CD14-positive monocyte (primary cell): ENCODE measurements at regions not wholly inside any gene's neighbourhood (a gene's known extent, or its start where the extent isn't known, plus 50 kb on each side); places are given as distances from the start of the nearest gene placed in this dataset.

Experiments used
- DNase-seq, 3 donors: peaks; one replicate each; pipeline ENCODE4 v3.0.0-alpha.2; 2011 to 2022
- H2AFZ ChIP-seq: 2 replicates; pipeline ENCODE4 v1.6.0; 2012; ENCODE audit warnings: mild to moderate bottlenecking, low read depth, low read length, inconsistent platforms; ENCODE audit not compliant: insufficient read depth, poor library complexity, severe bottlenecking
- H3K27ac ChIP-seq, 2 donors: 1 replicate in 1 of 2; 2 replicates in 1 of 2; pipeline ENCODE4 v1.5.1; 2012 to 2013; ENCODE audit warnings: low read length in 2 of 2, control low read depth in 1 of 2, inconsistent platforms in 1 of 2, low read depth in 1 of 2, mild to moderate bottlenecking in 1 of 2
- H3K27me3 ChIP-seq, 2 donors: one replicate each; pipeline versions ENCODE4 v1.6.0 to v1.6.1; 2011 to 2013; ENCODE audit warnings: low read length in 2 of 2; ENCODE audit not compliant: control insufficient read depth in 2 of 2, insufficient read depth in 2 of 2
- H3K36me3 ChIP-seq, 2 donors: replicated peaks in 1 of 2; 1 replicate in 1 of 2; 2 replicates in 1 of 2; pipeline versions ENCODE4 v1.5.1 to v1.6.1; 2012 to 2013; ENCODE audit warnings: low read length in 2 of 2, control low read depth in 1 of 2, inconsistent platforms in 1 of 2, mild to moderate bottlenecking in 1 of 2; ENCODE audit not compliant: insufficient read depth in 2 of 2, control insufficient read depth in 1 of 2
- H3K4me1 ChIP-seq, 2 donors: 1 replicate in 1 of 2; 2 replicates in 1 of 2; pipeline versions ENCODE4 v1.5.1 to v1.6.1; 2012 to 2013; ENCODE audit warnings: low read length in 2 of 2, control low read depth in 1 of 2, inconsistent platforms in 1 of 2, mild to moderate bottlenecking in 1 of 2, moderate library complexity in 1 of 2; ENCODE audit not compliant: insufficient read depth in 2 of 2, control insufficient read depth in 1 of 2
- H3K4me2 ChIP-seq: replicated peaks from 2 replicates; pipeline ENCODE3; 2012; ENCODE audit warnings: low read length, moderate library complexity, mild to moderate bottlenecking; ENCODE audit not compliant: poor library complexity, severe bottlenecking; ENCODE audit errors: extremely low read depth
- H3K4me3 ChIP-seq, 3 experiments: fragments of 200-600 bp in 1 of 3; sonication (generic) in 1 of 3; replicated peaks in 1 of 3; 1 replicate in 2 of 3; 2 replicates in 1 of 3; pipeline ENCODE4 v1.5.1; 2011 to 2013; ENCODE audit warnings: low read length in 3 of 3, mild to moderate bottlenecking in 3 of 3, control low read depth in 2 of 3, low read depth in 2 of 3, inconsistent platforms in 1 of 3, moderate library complexity in 1 of 3
- H3K79me2 ChIP-seq: 2 replicates; pipeline ENCODE4 v1.6.0; 2012; ENCODE audit warnings: mild to moderate bottlenecking, control low read depth, inconsistent platforms, low read length, moderate library complexity; ENCODE audit not compliant: insufficient read depth
- H3K9ac ChIP-seq: 2 replicates; pipeline ENCODE4 v1.6.0; 2017; ENCODE audit warnings: low read length, mild to moderate bottlenecking; ENCODE audit not compliant: insufficient read depth, poor library complexity, severe bottlenecking
- H3K9me3 ChIP-seq, 2 donors: replicated peaks in 1 of 2; 1 replicate in 1 of 2; 2 replicates in 1 of 2; pipeline versions ENCODE4 v1.5.1 to v1.6.1; 2012 to 2013; ENCODE audit warnings: low read length in 2 of 2, control low read depth in 1 of 2; ENCODE audit not compliant: control insufficient read depth in 1 of 2, insufficient read depth in 1 of 2
- H4K20me1 ChIP-seq: 2 replicates; pipeline ENCODE4 v1.6.0; 2012; ENCODE audit warnings: mild to moderate bottlenecking, low read length, control low read depth, moderate library complexity; ENCODE audit not compliant: insufficient read depth
- H3K27ac Mint-ChIP-seq, 7 donors: one replicate each; pipeline ENCODE4 v1.8.0; 2020; ENCODE audit warnings: mild to moderate bottlenecking in 7 of 7, mixed read lengths in 7 of 7, moderate library complexity in 6 of 7, inconsistent platforms in 2 of 7
- H3K27me3 Mint-ChIP-seq, 3 donors: one replicate each; pipeline ENCODE4 v1.8.0; 2021 to 2022; ENCODE audit warnings: low read depth in 3 of 3, mild to moderate bottlenecking in 3 of 3, mixed read lengths in 3 of 3, moderate library complexity in 3 of 3, inconsistent platforms in 1 of 3
- H3K36me3 Mint-ChIP-seq, 2 donors: one replicate each; pipeline ENCODE4 v1.8.0; 2020; ENCODE audit warnings: mixed read lengths in 2 of 2, inconsistent platforms in 1 of 2, mild to moderate bottlenecking in 1 of 2
- H3K4me1 Mint-ChIP-seq: one replicate; pipeline ENCODE4 v1.8.0; 2020; ENCODE audit warnings: mild to moderate bottlenecking, mixed read lengths
- H3K4me3 Mint-ChIP-seq, 2 donors: one replicate each; pipeline ENCODE4 v1.8.0; 2020; ENCODE audit warnings: mild to moderate bottlenecking in 2 of 2, mixed read lengths in 2 of 2, moderate library complexity in 1 of 2
- H3K9me3 Mint-ChIP-seq, 7 donors: one replicate each; pipeline ENCODE4 v1.8.0; 2020 to 2022; ENCODE audit warnings: mixed read lengths in 7 of 7, mild to moderate bottlenecking in 6 of 7, moderate library complexity in 6 of 7, inconsistent platforms in 2 of 7
- CTCF ChIP-seq: fragments of 200-600 bp; IDR thresholded peaks from one replicate; pipeline ENCODE4 v1.8.0; 2022; ENCODE audit warnings: antibody characterized with exemption, mild to moderate bottlenecking
- WGBS: methylation state at CpG from one replicate; pipeline ENCODE4 v1.1.5; 2013; ENCODE audit warnings: missing lambda C conversion rate; ENCODE audit not compliant: insufficient coverage; 5-methylcytosine and 5-hydroxymethylcytosine counted together
- intact Hi-C, 2 donors: fragments of 100-400 bp; cut with micrococcal nuclease; formaldehyde crosslinking; loops; one replicate each; pipeline versions ENCODE4 v1.15.0 to v1.15.1; 2023

DNA sequence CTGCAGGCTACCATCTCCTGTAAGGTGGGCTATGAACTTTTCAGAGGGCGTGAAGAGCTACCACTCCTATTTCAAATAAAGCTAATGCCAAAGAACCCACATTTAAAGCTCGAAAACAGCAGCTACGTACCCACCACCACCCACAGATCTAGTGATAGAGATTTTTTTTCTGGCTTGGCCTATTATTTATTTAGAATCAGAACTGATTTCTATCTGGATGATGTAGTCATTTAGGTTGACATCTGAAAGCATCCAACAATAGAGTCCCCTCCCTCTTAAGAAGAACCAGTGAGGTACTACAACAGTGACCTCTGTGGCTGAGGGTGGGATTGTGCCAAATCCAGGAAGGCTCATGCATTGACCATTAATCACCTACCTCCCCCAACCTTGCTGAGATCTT lies 113.8 kb upstream of the ADO start:
- TF ChIP-seq CTCF, result peak; percentile 11
- Histone ChIP-seq H4K20me1 (no peaks in the 10 kb centered on the region), H3K4me1 (peaks cover 32 to 33% of the 10 kb centered on the region in 2 donors), H3K4me3 (no peak overlapping the region), H3K4me2 (no peak overlapping the region), H3K27ac (no peak overlapping the region), H3K27me3 (no peaks in the 10 kb centered on the region), H3K9me3 (no peaks in the 10 kb centered on the region), H3K9ac (no peak overlapping the region), H2AFZ (peak overlapping the region; percentile 48), H3K79me2 (no peaks in the 10 kb centered on the region), H3K36me3 (no peaks in the 10 kb centered on the region)
- H3K4me3 Mint-ChIP-seq, result no peak overlapping the region
- peaks cover 0 to 8% (median 5%) of the 10 kb centered on the region in 7 donors for H3K9me3 Mint-ChIP-seq
- peaks cover 0 to 1% of the 10 kb centered on the region in 2 donors for H3K36me3 Mint-ChIP-seq
- H3K27me3 Mint-ChIP-seq, result no peaks in the 10 kb centered on the region
- peak in 2 of 3 donors; percentile 26 to 55 for DNase-seq
- intact Hi-C loops, result loop anchor here in 1 of 2 donors (5.0 to 10.0 kb wide), 3 partner anchors 37 to 104 kb away; no protein-coding TSS in a partner anchor
- no CpG with 5 or more reads among the region's 3 CpGs for WGBS
- peak overlapping the region in 5 of 7 donors; percentile 14 to 89 (median 33) for H3K27ac Mint-ChIP-seq
- H3K4me1 Mint-ChIP-seq, result peaks cover 32% of the 10 kb centered on the region

GRCh38 chr10:62691336-62691735 lies 113.2 kb upstream of the ADO start:
- Mint-ChIP-seq H3K4me3 (peak overlapping the region; percentile 62 to 83), H3K9me3 (peaks cover 0 to 8% (median 3%) of the 10 kb centered on the region in 7 donors), H3K27ac (peak overlapping the region; percentile 42 to 91 (median 81)), H3K36me3 (peaks cover 0 to 1% of the 10 kb centered on the region in 2 donors), H3K27me3 (no peaks in the 10 kb centered on the region), H3K4me1 (peaks cover 32% of the 10 kb centered on the region)
- H3K27ac ChIP-seq, result peak overlapping the region in 1 of 2 donors; percentile 73
- no peaks in the 10 kb centered on the region for H3K36me3 ChIP-seq
- H3K27me3 ChIP-seq, result no peaks in the 10 kb centered on the region
- intact Hi-C loops, result loop anchor here in 1 of 2 donors (5.0 to 10.0 kb wide), 3 partner anchors 36 to 103 kb away; no protein-coding TSS in a partner anchor
- H3K9ac ChIP-seq, result peak overlapping the region; percentile 31
- no peaks in the 10 kb centered on the region for H4K20me1 ChIP-seq
- DNase-seq, result no peak
- no CpG with 5 or more reads among the region's 4 CpGs for WGBS
- no peaks in the 10 kb centered on the region for H3K79me2 ChIP-seq
- peak overlapping the region; percentile 45 for H3K4me2 ChIP-seq
- H3K4me1 ChIP-seq, result peaks cover 32 to 33% of the 10 kb centered on the region in 2 donors
- peak overlapping the region in 2 of 3 experiments; percentile 27 to 52 for H3K4me3 ChIP-seq
- H2AFZ ChIP-seq, result peak overlapping the region; percentile 48
- no peaks in the 10 kb centered on the region for H3K9me3 ChIP-seq
- no peak for TF ChIP-seq CTCF
